Activated naive CD4-positive, alpha-beta T cell (primary cell): ENCODE measurements at regions not wholly inside any gene's neighbourhood (a gene's known extent, or its start where the extent isn't known, plus 50 kb on each side); places are given as distances from the start of the nearest gene placed in this dataset.
"Not testable (repeated sequence)": the region's sequence is repeated elsewhere in the genome, so short reads cannot be mapped to it uniquely, and the experiment has no call there.

ENCODE experiments used
- DNase-seq, 4 experiments: peaks; one replicate each; lab custom pipeline; 2025; lab: John Stamatoyannopoulos, UW

GRCh38 chr1:195745189-195746010 lies 862.8 kb downstream of the KCNT2 start:
- DNase-seq = no peak

DNA sequence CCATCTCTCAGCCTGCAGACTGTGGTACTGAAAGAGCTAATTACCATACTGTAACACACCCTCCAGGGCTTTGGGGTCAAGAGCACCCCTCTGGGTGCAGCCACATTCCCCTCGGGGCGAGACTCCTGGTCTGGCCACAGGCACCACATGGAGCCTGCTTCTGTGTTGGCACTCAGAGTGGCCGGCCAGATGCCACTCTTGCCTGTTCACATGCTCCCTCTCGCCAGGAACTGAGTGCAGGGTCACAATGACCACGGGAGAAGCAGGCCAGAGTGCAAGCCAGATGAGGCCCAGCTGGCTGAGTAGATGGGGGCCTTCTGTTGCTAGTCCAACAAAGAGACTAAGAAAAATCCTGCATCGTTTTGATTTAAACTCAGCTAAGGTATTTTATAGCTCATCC lies 864.0 kb downstream of the KCNT2 start:
- no peak for DNase-seq

- no peak for DNase-seq
Observed at GRCh38 chr1:195740862-195741261, 867.4 kb downstream of the KCNT2 start.

DNA sequence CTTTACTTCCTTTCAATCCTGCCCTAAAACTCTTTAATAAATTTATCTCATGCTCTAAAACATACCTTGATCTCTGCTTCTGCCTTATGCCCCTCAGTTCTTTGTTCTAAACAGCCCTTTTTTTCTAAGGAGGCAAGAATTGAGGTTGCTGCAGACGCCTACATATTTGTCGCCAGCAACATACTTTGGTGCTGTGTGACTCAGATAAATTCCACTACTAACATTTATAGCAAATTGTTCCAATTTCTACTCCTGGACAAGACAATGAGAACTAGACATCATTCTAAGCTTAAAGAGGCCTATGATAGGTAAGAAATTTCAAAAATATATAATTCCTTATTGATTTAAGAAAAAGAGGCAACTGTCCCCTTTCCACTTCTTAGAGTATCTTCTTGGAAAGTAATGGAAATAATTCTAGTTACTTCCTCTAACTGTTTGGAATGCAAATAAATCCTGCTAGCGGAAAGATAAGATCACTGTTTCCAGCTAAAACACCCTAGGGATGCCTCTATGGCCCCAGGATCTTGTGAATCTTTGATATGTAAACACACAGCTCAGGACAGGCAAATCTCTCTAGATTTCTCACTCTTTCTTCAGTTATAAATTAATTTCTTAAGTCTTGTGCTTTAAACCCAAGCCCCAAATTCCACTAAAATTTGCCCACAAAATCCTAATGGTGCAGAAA lies 869.1 kb downstream of the KCNT2 start:
- no peak for DNase-seq

DNA sequence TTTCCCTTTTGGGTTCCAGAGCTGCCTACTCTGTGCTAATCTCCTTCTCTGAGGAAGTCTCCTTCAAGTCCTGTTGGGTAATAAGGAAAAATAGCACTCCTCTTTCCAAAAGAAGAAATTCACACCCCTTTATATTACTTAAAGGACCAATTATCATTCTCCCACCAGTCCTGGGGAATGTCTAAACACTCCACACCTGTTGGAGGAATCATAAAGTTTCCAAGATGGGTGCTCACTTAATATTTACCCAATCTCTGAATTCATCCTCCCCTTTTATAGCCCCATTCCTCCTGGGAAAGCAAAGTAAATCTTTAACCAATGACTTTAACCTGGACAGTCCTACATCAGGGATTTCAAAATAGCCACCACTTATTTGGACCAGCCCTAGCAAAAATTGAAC lies 873.1 kb downstream of the KCNT2 start:
- no peak for DNase-seq

GRCh38 chr1:195733826-195734225 lies 874.4 kb downstream of the KCNT2 start:
- no peak for DNase-seq

- DNase-seq = no peak
Observed at GRCh38 chr1:195733408-195733807, 874.8 kb downstream of the KCNT2 start.

DNA sequence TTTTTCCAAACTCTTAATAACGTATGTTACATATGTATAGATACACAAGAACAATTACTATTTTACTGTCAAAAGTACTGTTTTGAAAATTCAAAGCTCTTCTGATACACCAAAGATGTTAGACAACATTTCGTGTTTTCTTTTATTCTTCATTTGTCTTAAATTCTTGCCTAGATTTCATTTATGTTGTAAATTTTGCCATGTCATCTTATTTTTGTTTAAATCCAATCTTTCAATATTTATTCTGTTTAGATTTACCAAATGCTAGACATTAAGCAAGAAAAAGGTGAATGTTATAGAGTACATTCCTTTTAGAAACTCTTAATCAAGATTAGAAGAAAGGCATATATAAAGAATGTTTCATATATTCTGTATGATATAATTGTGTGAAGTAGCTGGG lies 876.9 kb downstream of the KCNT2 start:
- no peak for DNase-seq

GRCh38 chr1:195723796-195724194 lies 884.4 kb downstream of the KCNT2 start:
- no peak for DNase-seq

- DNase-seq = not testable (repeated sequence)
Observed at GRCh38 chr1:195722852-195723795, 885.1 kb downstream of the KCNT2 start.

DNA sequence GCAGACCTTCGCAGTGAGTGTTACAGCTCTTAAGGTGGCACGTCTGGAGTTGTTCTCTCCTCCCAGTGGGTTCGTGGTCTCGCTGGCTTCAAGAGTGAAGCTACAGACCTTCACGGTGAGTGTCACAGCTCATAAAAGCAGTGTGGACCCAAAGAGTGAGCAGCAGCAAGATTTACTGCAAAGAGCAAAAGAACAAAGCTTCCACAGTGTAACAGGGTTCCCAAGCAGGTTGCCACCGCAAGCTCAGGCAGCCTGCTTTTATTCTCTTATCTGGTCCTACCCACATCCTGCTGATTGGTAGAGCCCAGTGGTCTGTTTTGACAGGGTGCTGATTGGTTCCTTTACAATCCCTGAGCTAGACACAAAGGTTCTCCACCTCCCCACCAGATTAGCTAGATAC lies 886.1 kb downstream of the KCNT2 start:
- DNase-seq = not testable (repeated sequence)

GRCh38 chr1:195721210-195721971 lies 886.8 kb downstream of the KCNT2 start:
- DNase-seq = no peak

GRCh38 chr1:195717651-195718050 lies 890.6 kb downstream of the KCNT2 start:
- DNase-seq = no peak

DNA sequence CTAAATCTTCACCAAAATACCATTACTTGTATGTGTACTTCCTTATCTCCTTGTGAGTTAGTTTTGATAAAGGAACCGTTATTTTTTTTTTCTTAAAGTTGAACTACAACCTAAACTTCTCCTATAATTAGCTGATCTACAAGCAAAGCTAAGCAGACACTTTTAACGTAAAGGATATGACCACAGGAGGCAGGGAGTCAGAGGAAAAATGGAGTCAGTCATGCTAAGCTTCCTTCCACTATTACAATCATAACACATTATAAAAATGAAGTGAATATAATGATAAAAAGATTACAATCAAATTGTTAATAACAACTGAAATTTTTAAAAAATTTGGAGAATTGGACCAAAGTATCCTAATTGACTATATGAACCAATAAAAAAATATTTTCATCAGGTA lies 892.6 kb downstream of the KCNT2 start:
- DNase-seq = no peak

DNA sequence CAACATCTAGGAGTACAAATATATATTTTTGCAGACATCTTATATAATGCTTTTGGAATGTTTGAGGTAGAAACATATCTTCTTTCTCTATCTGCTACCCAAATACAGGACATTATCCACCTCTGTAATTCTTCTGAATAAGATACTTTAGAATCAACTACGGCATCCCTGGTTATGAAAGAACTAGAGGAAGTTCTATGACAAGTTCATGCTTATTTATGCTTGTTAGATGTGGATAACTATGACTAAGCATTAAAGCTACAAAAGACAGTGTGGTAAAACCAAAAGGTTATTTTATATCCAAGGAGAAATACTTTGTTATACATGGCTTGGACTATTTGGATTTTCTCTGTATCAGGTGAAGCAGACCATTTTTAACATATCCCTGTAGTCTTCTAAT lies 894.0 kb downstream of the KCNT2 start:
- no peak for DNase-seq

DNA sequence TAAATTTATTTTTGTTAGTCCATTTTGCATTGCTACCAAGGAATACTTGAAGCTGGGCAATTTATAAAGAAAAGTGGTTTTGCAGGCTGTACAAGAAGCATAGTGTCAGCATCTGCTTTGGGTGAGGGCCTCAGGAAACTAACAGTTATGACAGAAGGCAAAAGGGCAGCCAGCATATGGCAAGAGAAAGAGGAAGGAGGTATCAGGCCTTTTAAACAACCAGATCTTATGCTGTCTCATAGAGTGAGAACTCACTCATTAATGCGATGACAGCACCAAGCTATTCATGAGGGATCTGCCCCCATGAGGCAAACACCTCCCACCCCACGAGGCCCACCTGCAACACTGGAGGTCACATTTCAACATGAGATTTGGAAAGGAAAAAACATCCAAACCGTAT lies 898.4 kb downstream of the KCNT2 start:
- DNase-seq = no peak

GRCh38 chr1:195704028-195704427 lies 904.2 kb downstream of the KCNT2 start:
- DNase-seq = no peak

GRCh38 chr1:195701149-195701548 lies 907.1 kb downstream of the KCNT2 start:
- no peak for DNase-seq

GRCh38 chr1:195697130-195697529 lies 911.1 kb downstream of the KCNT2 start:
- DNase-seq = no peak

DNA sequence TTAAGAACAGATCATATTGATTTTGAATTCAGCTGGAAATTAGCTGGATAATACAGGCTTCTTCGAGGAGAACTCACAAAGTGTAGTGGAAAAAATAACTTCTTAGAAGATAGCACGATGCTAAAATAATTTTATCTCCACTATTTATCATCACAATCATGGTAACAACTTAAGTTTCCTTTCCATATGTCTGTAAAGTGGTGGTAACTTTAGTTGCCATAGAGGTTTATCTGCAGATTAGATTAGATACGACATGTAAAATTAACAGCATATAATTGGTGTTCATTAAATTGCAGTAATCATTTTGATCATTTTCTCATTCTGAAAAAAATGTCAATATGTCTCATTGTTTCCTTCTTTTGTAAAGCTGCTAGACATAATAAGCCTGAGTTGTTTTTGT lies 921.5 kb downstream of the KCNT2 start:
- no peak for DNase-seq

DNA sequence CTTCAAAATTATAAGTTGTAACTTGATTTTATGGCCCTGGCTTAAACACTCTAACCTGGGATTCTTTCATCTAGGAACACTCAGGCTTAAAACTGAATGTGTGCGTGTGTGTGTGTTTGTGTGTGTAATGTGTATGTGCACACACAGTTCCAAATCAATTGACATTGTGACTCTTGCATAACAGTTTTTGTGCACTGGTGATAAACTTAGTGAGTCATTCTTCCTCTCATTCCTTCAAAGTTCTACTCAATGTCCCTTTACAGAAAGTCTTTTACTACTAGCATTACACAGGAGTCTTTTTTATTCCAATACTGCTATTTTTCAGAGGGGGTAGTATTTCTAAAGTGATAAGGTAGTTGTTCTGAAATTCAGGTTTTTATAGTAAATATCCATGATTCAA lies 943.6 kb downstream of the KCNT2 start:
- DNase-seq = no peak
